GM18868 (cell line): ENCODE measurements at regions not wholly inside any gene's neighbourhood (a gene's known extent, or its start where the extent isn't known, plus 50 kb on each side); places are given as distances from the start of the nearest gene placed in this dataset.
"Not testable (repeated sequence)": the region's sequence is repeated elsewhere in the genome, so short reads cannot be mapped to it uniquely, and the experiment has no call there.

Experiments used
- ATAC-seq: cut with Tn5 transposase; IDR thresholded peaks from one replicate; pipeline ENCODE4 v1.9.1; 2021; ENCODE audit warnings: mild to moderate bottlenecking, moderate library complexity; ENCODE audit not compliant: unreplicated experiment

- ATAC-seq = not testable (repeated sequence)
Observed at GRCh38 chr1:221978631-221979334, 236.9 kb upstream of the DUSP10 start.

GRCh38 chr1:221973787-221974186 is 231.9 kb upstream of the DUSP10 start:
- not testable (repeated sequence) for ATAC-seq

GRCh38 chr1:221972276-221973235 is 230.7 kb upstream of the DUSP10 start:
- ATAC-seq = no peak

- ATAC-seq = not testable (repeated sequence)
Observed at GRCh38 chr1:221971035-221971434, 229.1 kb upstream of the DUSP10 start.

- ATAC-seq = not testable (repeated sequence)
Observed at GRCh38 chr1:221969298-221969858, 227.5 kb upstream of the DUSP10 start.

- not testable (repeated sequence) for ATAC-seq
Observed at GRCh38 chr1:221967538-221967937, 225.6 kb upstream of the DUSP10 start.

- not testable (repeated sequence) for ATAC-seq
Observed at GRCh38 chr1:221966888-221967287, 225.0 kb upstream of the DUSP10 start.

- ATAC-seq = not testable (repeated sequence)
Observed at GRCh38 chr1:221965891-221966290, 224.0 kb upstream of the DUSP10 start.

GRCh38 chr1:221965252-221965651 is 223.4 kb upstream of the DUSP10 start:
- no peak for ATAC-seq

GRCh38 chr1:221963742-221964141 is 221.9 kb upstream of the DUSP10 start:
- ATAC-seq = no peak

- ATAC-seq = no peak
Observed at GRCh38 chr1:221962385-221962784, 220.5 kb upstream of the DUSP10 start.

GRCh38 chr1:221961532-221962292 is 219.8 kb upstream of the DUSP10 start:
- peak; percentile 94 for ATAC-seq

GRCh38 chr1:221958161-221958562 is 216.3 kb upstream of the DUSP10 start:
- ATAC-seq = not testable (repeated sequence)

- ATAC-seq = not testable (repeated sequence)
Observed at GRCh38 chr1:221957350-221957749, 215.5 kb upstream of the DUSP10 start.

GRCh38 chr1:221949996-221950395 is 208.1 kb upstream of the DUSP10 start:
- ATAC-seq = no peak

- no peak for ATAC-seq
Observed at GRCh38 chr1:221948459-221948858, 206.6 kb upstream of the DUSP10 start.

GRCh38 chr1:221947731-221948130 is 205.8 kb upstream of the DUSP10 start:
- no peak for ATAC-seq

- ATAC-seq = no peak
Observed at GRCh38 chr1:221946768-221947167, 204.9 kb upstream of the DUSP10 start.

GRCh38 chr1:221945669-221946068 is 203.8 kb upstream of the DUSP10 start:
- ATAC-seq = no peak

- ATAC-seq = no peak
Observed at GRCh38 chr1:221944247-221944870, 202.5 kb upstream of the DUSP10 start.
